Fibroblast of skin of left biceps (primary cell): ENCODE measurements at regions not wholly inside any gene's neighbourhood (a gene's known extent, or its start where the extent isn't known, plus 50 kb on each side); places are given as distances from the start of the nearest gene placed in this dataset.

Source experiments
- DNase-seq, 2 experiments: peaks; one replicate each; pipeline ENCODE4 v3.0.0-alpha.2; 2013; ENCODE audit warnings: low read depth in 2 of 2

DNA sequence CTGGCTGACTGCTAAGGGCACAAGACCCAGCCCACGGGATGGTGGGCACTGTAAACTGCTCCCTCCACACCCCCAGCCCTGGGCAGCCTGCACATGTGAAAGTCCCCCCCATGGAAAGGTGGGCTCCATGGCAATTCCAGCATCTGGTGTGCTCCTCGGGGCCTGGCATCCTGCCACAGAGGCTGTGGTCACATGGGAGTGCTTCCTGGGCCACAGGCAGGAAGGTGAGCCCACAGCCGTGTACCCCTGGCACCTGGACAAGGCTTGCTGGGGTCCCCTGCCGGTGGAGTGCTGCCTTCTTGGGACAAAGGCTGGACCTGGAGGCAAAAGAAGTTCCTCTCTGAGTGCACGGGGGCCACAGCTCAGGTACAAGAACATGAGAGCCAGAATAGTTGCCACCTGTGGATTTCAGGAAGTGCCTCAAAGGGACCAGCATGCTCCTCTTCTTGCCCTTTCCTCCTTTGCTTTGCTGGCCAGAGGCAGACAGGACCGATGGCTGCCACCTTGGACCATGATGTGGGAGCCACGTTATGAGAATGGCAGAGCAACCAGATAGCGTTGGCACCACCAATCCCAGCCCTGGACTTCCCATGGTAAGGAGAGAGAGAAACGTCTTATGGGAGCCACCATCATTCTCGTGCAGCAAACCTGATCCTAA, 120.2 kb upstream of the MLN start:
- DNase-seq, result no peak

GRCh38 chr6:33921745-33922144, 117.9 kb upstream of the MLN start:
- DNase-seq, result no peak

DNA sequence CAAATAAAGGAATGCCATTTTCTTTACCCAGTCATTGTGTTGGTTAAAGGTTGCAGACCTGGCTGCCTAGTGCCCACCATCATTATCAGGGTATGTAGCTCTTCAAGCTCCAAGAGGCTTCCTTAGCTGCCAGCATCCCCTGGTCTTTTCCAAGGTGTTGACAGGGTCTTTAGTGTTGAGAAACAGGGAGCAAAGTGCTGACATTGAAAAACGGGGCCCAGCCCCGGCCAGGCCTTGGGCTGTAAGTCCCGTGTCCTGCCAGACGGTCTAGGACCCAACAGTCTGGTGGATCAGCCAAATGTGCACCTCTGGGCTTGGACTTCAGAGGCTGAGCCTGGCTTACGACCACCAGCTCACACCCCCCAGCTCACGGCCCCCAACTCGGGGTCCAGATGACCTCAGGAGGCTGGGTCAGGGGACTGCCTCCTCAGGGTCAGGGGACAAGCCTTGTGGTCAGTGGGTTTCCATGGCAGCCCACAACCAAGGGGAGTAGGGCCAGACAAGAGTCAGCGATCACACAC, 114.4 kb upstream of the MLN start:
- no peak for DNase-seq

- no peak for DNase-seq
Observed at GRCh38 chr6:33915134-33915533, 111.3 kb upstream of the MLN start.

DNA sequence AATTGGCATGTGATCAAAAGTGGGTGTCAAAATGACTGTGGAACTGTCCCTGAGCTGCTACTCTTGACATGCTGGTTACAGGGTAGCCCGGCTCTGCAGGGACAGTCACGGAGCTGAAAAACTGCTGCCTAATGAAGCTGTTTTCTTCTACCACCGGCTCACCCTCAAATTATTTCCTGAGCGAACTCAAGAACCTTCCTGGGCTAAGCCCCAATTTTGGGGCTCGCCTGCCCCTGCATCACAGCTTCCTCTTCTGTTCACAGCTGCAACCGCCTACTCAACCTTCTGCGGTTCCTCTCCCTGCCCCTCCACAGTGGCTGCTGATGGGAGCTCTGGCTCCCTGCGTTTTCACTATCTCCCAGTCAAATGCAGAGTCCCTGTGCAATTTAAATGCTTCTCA, 110.8 kb upstream of the MLN start:
- DNase-seq, result no peak

DNA sequence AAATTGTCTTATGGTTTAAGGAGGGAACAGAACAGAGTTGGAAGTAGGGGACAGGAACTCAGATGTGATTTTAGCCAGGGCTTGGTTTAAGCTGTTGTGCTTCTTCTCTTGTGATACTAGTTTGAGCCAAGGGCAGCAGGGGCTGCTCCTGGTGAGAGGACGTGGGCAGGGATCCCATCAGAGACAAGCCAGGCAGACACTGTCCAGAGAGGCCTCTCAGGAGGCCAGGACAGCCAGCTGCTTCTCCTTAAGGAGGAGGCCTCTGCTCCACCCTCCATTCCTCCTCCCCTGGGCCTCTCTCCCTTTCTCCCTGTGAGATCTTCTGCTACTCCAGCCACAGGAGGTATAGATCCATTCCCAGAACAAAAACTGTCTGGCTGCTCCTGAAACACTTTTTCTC, 108.4 kb upstream of the MLN start:
- no peak for DNase-seq

DNA sequence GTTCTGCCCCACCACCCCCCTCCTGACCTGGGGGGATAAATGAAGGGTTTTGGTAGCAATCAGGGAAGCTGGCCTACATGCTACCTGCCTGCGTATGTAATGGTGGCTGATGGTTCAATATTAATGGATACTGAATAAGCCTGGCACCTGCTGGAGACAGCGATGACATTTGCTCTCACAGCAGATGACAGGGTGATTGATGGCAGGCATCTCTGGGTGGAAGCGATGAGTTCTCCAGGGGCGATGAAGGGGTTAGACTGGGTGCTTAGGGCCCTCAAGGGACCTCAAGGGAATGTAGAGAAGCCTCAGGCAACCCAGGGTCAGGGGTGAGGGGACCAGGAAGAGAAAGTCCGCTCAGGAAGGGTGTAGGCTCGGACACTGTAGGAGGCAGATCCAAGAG, 107.7 kb upstream of the MLN start:
- no peak for DNase-seq

DNA sequence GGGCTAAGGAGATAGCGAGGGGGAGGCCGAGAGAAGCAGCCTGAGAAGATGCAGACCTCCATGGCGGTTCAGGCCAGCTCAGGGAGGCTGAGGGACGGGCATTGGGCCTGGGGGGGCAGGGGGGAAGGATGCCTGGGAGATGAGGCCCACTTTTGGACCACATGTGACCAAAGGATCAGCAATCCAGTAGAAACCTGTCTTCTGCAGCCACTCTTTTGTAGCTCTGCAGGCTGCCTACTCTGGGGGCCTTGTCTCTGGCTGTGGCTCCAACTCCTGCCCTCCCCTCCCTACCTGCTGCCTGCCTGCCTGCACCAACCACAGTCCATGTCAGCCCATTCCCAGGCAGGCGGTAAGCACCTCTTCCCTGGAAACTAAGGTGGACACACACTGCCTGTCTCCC, 106.8 kb upstream of the MLN start:
- DNase-seq, result no peak

DNA sequence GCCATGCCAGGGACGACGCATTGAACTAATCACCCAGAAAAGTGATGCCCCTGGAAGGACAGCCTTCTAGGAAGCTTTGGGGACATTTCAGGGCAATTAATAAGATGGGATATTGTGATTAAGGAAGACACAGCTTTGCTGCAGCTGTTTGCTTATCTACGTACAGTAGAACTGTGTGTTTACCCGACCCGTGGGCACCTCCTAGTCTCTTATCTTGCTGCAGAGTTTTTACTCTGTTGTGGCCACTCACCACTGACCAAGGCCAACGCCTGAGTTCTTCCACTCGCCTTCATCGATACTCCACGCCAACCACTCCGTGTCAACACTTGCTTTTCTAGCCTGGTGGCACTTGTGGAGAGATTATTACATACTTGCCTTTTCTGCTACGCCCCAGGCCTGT, 105.9 kb upstream of the MLN start:
- DNase-seq, result no peak

GRCh38 chr6:33908025-33908424, 104.2 kb upstream of the MLN start:
- no peak for DNase-seq

GRCh38 chr6:33907227-33907626, 103.4 kb upstream of the MLN start:
- no peak for DNase-seq

GRCh38 chr6:33906439-33906838, 102.6 kb upstream of the MLN start:
- no peak for DNase-seq

GRCh38 chr6:33905071-33905609, 101.3 kb upstream of the MLN start:
- DNase-seq, result no peak

- no peak for DNase-seq
Observed at GRCh38 chr6:33904747-33905065, 100.9 kb upstream of the MLN start.

DNA sequence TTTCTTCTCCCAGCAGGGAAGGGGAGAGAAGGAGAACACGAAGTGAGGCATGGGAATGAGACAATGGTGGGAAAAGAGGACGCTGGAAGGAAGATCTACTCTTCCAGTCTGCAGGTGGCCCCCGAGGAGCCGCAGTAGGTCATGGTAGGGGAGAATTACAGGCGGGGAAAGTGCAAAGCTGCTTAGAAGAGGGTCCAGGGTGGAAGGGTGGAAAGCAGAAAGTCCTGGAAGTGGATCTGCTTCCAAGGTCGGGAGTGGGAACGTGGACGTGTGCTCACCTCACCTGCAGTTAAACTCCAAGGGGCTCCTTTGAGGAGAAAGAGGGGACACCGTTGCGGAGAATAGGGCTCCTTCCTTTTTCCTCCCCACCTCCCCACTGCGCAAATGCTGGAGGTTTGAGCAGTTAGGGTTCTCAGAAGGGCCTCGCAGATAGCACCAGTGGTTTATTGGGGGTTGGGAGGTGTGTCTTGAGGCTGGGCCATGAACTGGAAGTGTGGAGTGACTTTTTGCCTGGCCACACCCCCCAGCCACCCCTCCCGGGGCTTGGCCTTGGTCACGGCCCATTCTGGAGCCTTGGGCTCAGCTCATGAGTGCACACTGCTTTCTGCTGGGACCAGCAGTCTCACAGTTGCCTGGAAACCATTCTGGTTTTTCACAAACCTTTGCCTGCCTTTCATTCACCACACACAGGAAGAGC, 100.4 kb upstream of the MLN start:
- no peak for DNase-seq

DNA sequence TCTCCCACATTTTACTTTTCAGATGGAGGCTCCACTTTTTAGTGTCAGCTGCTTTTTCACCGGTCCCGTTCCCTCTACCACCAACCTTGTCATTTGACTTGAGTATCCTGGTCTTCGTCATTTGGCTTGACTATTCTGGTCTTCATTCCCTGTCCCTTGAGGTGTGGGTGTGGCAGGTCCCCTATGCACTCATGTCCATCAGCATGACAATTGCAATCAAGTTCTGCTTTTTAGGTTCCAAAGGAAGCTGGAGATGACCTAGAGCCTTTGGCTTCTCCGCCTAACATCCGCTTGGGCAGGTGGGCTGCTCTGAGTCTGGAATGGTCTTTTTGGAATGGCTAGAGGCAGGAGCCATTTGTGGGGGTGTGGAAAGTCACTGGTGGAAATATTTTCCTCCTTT, 99.8 kb upstream of the MLN start:
- DNase-seq, result no peak

DNA sequence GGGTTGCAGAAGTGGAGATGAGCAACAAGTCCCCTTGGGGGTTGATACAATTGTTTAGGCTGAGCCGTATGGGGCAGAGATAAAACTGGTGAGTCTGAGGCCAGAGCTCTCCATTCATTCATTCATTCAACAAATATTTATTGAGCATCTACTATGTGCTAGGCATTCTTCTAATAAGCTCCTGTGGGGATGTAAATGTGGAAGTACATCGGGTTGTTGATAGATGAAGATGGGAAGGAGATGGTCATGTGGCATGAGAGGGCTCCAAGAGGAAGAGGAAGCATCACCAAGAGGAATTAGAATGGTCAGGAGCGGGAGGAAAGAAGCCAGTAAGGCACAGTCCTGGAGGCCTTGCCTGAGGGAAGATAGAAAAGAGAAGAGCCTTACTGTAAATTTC, 98.7 kb upstream of the MLN start:
- DNase-seq, result no peak

GRCh38 chr6:33901822-33902456, 98.1 kb upstream of the MLN start:
- no peak for DNase-seq

GRCh38 chr6:33898771-33899170, 95.0 kb upstream of the MLN start:
- no peak for DNase-seq

GRCh38 chr6:33897189-33897780, 93.5 kb upstream of the MLN start:
- no peak for DNase-seq

- DNase-seq, result no peak
Observed at GRCh38 chr6:33896391-33897188, 92.8 kb upstream of the MLN start.

DNA sequence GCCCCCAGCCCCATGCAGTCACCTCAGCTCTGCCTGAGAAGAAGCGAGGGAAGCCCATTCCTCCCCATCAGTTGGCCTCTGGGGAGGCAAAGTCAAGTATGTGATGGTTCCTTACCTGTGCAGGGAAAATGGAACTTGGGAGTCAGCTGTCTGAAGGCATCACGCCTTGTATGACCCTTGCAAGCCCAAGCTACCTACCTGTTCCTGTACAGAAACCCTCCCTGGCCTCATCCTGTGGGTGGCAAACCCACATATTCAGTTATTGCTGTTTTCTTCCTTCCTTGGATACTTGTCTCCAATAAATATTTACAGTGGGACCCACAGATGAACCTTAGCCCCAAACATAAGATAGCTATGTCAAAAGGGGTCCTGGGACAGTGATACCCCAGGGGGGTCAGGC, 92.2 kb upstream of the MLN start:
- DNase-seq, result no peak
